H1 (cell line): ENCODE measurements at regions not wholly inside any gene's neighbourhood (a gene's known extent, or its start where the extent isn't known, plus 50 kb on each side); places are given as distances from the start of the nearest gene placed in this dataset.

ENCODE experiments used
- CBX5 ChIP-seq: fragments of 300-800, 300-1000 bp; sonication (generic); IDR thresholded peaks from 2 replicates; pipeline ENCODE4 v1.7.1; 2016; ENCODE audit warnings: antibody characterized with exemption, low read length, low read depth
- CHD7 ChIP-seq: fragments of 300-600 bp; sonication (generic); IDR thresholded peaks from 2 replicates; pipeline ENCODE4 v1.7.1; 2012; ENCODE audit warnings: low read length, moderate library complexity, mild to moderate bottlenecking, inconsistent platforms; ENCODE audit not compliant: insufficient replicate concordance
- EGR1 ChIP-seq: IDR thresholded peaks from 2 replicates; pipeline ENCODE4 v1.6.1; 2011; ENCODE audit warnings: low read depth, low read length, borderline replicate concordance
- JUND ChIP-seq: IDR thresholded peaks from 2 replicates; pipeline ENCODE4 v1.6.1; 2011; ENCODE audit warnings: mild to moderate bottlenecking, improper control_type of control experiment, low read length

- TF ChIP-seq CHD7 = no peak
- TF ChIP-seq CBX5 = no peak
- no peak for TF ChIP-seq JUND
- no peak for TF ChIP-seq EGR1
Observed at GRCh38 chr3:64860536-64860870, 172.7 kb upstream of the ADAMTS9 start (continued).
